BE2C (cell line): ENCODE measurements at regions not wholly inside any gene's neighbourhood (a gene's known extent, or its start where the extent isn't known, plus 50 kb on each side); places are given as distances from the start of the nearest gene placed in this dataset.

ENCODE experiments used
- DNase-seq: peaks from one replicate; pipeline ENCODE4 v3.0.0-alpha.2; 2020
- H3K27me3 ChIP-seq: fragments of 250-450 bp; sonication (Bioruptor Pico); 2 replicates; pipeline ENCODE4 v1.5.1; 2020; ENCODE audit warnings: mild to moderate bottlenecking
- H3K36me3 ChIP-seq: fragments of 250-450 bp; sonication (Bioruptor Pico); 2 replicates; pipeline ENCODE4 v1.5.1; 2020; ENCODE audit warnings: mild to moderate bottlenecking
- H3K4me1 ChIP-seq: fragments of 250-450 bp; sonication (Bioruptor Pico); 2 replicates; pipeline ENCODE4 v1.5.1; 2020
- H3K4me3 ChIP-seq: 2 replicates; pipeline ENCODE4 v1.5.1; 2011; ENCODE audit warnings: low read depth, low read length
- H3K9me3 ChIP-seq: fragments of 250-450 bp; sonication (Bioruptor Pico); 2 replicates; pipeline ENCODE4 v1.5.1; 2020
- TF ChIP-seq, protein P1 (sequence below): IDR thresholded peaks from 2 replicates; pipeline ENCODE4 v1.5.1; 2012; ENCODE audit warnings: mild to moderate bottlenecking, low read depth, low read length

DNA sequence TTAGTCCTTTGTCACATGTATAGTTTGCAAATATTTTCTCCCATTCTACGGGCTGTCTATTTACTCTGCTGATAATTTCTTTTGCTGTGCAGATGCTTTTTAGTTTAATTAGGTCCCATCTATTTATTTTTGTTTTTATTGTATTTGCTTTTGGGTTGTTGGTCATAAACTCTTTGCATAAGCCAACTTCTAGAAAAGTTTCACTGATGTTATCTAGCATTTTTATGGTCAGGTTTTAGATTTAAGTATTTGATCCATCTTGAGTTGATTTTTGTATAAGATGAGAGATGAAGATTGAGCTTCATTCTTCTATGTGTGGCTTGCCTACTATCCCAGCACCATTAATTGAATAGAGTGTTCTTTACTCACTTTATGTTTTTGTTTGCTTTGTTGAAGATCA lies 1008.4 kb upstream of the ATXN7L3B start:
- Histone ChIP-seq H3K4me1 (no peaks in the 10 kb centered on the region), H3K4me3 (no peak overlapping the region), H3K36me3 (no peaks in the 10 kb centered on the region), H3K9me3 (no peaks in the 10 kb centered on the region), H3K27me3 (no peaks in the 10 kb centered on the region)
- DNase-seq, result no peak
- TF ChIP-seq, protein P1, sequence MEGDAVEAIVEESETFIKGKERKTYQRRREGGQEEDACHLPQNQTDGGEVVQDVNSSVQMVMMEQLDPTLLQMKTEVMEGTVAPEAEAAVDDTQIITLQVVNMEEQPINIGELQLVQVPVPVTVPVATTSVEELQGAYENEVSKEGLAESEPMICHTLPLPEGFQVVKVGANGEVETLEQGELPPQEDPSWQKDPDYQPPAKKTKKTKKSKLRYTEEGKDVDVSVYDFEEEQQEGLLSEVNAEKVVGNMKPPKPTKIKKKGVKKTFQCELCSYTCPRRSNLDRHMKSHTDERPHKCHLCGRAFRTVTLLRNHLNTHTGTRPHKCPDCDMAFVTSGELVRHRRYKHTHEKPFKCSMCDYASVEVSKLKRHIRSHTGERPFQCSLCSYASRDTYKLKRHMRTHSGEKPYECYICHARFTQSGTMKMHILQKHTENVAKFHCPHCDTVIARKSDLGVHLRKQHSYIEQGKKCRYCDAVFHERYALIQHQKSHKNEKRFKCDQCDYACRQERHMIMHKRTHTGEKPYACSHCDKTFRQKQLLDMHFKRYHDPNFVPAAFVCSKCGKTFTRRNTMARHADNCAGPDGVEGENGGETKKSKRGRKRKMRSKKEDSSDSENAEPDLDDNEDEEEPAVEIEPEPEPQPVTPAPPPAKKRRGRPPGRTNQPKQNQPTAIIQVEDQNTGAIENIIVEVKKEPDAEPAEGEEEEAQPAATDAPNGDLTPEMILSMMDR, result no peak

GRCh38 chr12:73529954-73530353 lies 1007.7 kb upstream of the ATXN7L3B start:
- no peaks in the 10 kb centered on the region for H3K4me1 ChIP-seq
- no peaks in the 10 kb centered on the region for H3K36me3 ChIP-seq
- TF ChIP-seq, protein P1, result no peak
- no peaks in the 10 kb centered on the region for H3K9me3 ChIP-seq
- no peak for DNase-seq
- H3K4me3 ChIP-seq, result no peak overlapping the region
- H3K27me3 ChIP-seq, result no peaks in the 10 kb centered on the region

DNA sequence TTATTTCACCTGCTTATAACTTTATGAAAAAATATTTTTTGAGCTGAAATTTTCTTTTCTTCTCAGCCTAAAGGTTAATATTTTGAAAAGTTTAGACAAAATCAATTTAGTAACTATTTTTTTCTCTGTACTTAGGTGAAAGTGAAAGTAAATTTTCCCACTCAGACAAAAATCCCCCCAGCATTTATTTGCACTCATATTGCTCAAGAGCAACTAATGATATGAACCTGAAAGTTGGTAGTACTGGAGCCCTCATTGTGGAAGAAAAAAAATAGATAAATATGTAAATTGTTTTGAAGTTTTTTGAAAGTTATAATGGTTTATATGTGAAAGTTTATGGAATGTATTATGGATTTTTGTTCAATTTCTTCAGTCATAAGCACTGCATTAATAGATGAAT lies 1005.9 kb upstream of the ATXN7L3B start:
- Histone ChIP-seq H3K4me1 (no peaks in the 10 kb centered on the region), H3K36me3 (no peaks in the 10 kb centered on the region)
- TF ChIP-seq, protein P1, result no peak

GRCh38 chr12:73547421-73547820 lies 990.2 kb upstream of the ATXN7L3B start:
- no peak for DNase-seq
- Histone ChIP-seq H3K9me3 (no peaks in the 10 kb centered on the region), H3K4me1 (no peaks in the 10 kb centered on the region), H3K4me3 (no peak overlapping the region), H3K27me3 (no peaks in the 10 kb centered on the region), H3K36me3 (no peaks in the 10 kb centered on the region)
- TF ChIP-seq, protein P1, result no peak

More for the DNA sequence above, 1005.9 kb upstream of the ATXN7L3B start:
- Histone ChIP-seq H3K4me3 (no peak overlapping the region), H3K9me3 (0 out of 2 replicates have a peak, but pooled peaks cover 2% of the 10 kb centered on the region), H3K27me3 (no peaks in the 10 kb centered on the region)
- DNase-seq, result no peak

DNA sequence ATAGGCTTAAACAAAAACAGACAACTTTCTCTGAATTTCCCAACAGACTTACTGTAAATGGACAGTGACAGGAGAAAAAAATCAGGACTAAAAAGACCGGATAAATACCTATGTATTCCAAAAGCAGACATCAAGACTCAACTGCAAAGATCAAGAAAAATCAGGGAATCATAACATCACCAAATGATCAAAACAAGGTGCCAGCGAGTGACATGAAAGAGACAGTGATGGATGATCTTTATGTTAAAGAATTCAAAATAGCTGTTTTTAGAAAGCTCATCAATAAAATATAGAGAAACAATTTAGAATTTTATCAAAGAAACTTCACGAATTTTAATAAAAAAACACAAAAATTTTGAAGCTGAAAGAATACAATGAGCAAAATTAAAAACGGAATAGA lies 952.5 kb upstream of the ATXN7L3B start:
- H3K4me1 ChIP-seq, result no peaks in the 10 kb centered on the region
- DNase-seq, result no peak
- no peaks in the 10 kb centered on the region for H3K27me3 ChIP-seq
- no peak overlapping the region for H3K4me3 ChIP-seq
- H3K36me3 ChIP-seq, result no peaks in the 10 kb centered on the region
- no peaks in the 10 kb centered on the region; the same call in 1 of the 2 replicates for H3K9me3 ChIP-seq
- TF ChIP-seq, protein P1, result no peak

DNA sequence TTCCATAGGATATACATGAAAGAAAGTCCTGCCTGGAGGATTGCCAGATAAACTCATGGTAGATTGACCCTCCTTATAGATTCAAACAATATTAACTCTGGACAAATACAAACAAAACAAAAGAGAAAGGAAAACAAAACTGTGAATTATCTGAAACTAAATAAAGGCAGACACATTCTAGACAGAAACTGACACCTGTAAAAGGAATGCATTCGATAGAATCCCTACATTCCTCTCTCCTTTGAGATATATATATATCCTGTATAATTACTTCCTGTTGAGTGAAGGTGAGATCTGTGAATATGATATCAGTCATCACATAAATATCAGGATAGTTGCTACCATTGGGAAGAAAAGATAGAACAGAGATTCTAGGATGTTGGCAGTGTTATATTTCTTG lies 948.4 kb upstream of the ATXN7L3B start:
- no peak overlapping the region for H3K4me3 ChIP-seq
- H3K36me3 ChIP-seq, result no peaks in the 10 kb centered on the region
- no peak for DNase-seq
- H3K9me3 ChIP-seq, result no peaks in the 10 kb centered on the region; the same call in 1 of the 2 replicates
- no peaks in the 10 kb centered on the region for H3K4me1 ChIP-seq
- TF ChIP-seq, protein P1, result no peak
- H3K27me3 ChIP-seq, result no peaks in the 10 kb centered on the region
